ENCODE measurements at regions not wholly inside any gene's neighbourhood (a gene's known extent, or its start where the extent isn't known, plus 50 kb on each side); places are given as distances from the start of the nearest gene placed in this dataset.

DNA sequence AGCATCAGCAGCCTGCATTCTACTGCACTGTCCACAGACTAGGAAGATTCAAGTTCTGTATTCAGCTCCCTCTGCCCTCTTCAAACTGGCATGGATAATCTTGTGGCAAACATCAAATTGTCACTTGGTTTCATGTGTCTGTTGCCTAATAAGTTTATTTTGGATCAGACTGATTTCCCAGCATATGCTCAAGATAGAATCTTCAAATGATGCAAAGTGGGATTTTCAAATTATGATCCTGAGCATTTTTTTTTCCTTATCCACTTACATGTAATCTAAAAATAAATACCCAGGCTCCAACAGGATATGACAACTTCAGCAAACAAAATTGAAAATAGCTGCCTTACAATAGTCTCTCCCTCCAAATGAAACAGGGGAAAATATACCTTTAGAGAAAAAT is 160.9 kb upstream of the VRK2 start:
- TF ChIP-seq, protein P1, sequence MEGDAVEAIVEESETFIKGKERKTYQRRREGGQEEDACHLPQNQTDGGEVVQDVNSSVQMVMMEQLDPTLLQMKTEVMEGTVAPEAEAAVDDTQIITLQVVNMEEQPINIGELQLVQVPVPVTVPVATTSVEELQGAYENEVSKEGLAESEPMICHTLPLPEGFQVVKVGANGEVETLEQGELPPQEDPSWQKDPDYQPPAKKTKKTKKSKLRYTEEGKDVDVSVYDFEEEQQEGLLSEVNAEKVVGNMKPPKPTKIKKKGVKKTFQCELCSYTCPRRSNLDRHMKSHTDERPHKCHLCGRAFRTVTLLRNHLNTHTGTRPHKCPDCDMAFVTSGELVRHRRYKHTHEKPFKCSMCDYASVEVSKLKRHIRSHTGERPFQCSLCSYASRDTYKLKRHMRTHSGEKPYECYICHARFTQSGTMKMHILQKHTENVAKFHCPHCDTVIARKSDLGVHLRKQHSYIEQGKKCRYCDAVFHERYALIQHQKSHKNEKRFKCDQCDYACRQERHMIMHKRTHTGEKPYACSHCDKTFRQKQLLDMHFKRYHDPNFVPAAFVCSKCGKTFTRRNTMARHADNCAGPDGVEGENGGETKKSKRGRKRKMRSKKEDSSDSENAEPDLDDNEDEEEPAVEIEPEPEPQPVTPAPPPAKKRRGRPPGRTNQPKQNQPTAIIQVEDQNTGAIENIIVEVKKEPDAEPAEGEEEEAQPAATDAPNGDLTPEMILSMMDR (IDR thresholded peaks at IDR 0.05) = no peak
- no peak for TF ChIP-seq POLR2A (IDR thresholded peaks at IDR 0.05)

Data from ovary (tissue), 3 donors.